ENCODE measurements at regions not wholly inside any gene's neighbourhood (a gene's known extent, or its start where the extent isn't known, plus 50 kb on each side); places are given as distances from the start of the nearest gene placed in this dataset.

DNA sequence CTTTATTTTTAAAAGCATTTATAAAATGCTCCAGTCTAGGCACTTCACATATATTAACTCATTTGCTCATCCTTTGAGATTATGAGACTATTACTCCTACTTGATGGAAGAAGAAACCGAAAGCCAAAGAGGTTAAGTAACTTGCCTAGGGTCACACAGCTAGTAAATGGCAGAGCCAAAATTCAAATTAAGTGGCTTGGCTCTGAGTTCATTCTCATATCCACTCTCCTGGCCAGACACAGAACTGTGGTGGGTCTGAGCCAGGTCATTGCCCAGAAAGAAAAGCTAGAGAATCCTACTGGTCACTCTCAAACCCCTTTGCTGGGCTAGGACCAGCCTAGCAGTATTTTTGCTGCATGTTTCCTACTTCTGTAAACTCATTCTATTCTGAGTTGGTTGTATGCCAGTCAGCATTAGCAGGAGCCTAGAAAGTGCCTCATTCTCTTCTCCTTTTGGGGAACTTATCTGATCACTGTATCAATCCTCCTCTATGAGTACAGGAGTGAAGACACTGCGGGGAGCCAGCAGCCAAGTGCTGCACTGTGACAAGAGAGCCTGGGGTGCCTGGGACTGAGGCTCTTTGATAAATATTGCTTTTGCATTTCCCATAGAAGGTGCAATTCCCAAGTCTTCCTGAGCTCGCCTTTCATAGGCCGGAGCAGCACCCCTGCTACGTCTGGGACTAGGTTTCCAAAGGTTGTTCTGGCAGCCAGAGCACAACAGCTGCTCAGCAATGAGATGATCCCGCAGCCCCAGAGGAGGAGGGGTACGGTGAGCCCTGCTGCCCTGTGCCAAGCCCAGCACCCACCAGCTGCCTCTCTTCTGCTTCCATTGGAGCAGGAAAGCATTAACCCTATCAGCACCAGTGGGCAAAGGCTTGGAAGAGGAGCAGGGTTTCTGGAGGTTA is 728.3 kb downstream of the MAFB start:
- TF ChIP-seq EP300 (IDR thresholded peaks at IDR 0.05) (no peak), POLR2A (IDR thresholded peaks at IDR 0.05) (no peak)
- TF ChIP-seq, protein P1, sequence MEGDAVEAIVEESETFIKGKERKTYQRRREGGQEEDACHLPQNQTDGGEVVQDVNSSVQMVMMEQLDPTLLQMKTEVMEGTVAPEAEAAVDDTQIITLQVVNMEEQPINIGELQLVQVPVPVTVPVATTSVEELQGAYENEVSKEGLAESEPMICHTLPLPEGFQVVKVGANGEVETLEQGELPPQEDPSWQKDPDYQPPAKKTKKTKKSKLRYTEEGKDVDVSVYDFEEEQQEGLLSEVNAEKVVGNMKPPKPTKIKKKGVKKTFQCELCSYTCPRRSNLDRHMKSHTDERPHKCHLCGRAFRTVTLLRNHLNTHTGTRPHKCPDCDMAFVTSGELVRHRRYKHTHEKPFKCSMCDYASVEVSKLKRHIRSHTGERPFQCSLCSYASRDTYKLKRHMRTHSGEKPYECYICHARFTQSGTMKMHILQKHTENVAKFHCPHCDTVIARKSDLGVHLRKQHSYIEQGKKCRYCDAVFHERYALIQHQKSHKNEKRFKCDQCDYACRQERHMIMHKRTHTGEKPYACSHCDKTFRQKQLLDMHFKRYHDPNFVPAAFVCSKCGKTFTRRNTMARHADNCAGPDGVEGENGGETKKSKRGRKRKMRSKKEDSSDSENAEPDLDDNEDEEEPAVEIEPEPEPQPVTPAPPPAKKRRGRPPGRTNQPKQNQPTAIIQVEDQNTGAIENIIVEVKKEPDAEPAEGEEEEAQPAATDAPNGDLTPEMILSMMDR (IDR thresholded peaks at IDR 0.05) = no peak

Data from ovary (tissue), 3 donors.